SK-N-MC (cell line): ENCODE measurements at regions not wholly inside any gene's neighbourhood (a gene's known extent, or its start where the extent isn't known, plus 50 kb on each side); places are given as distances from the start of the nearest gene placed in this dataset.
A peak's percentile ranks its signal among the peaks of the same experiment; 100 is the strongest.

Experiments used
- DNase-seq: peaks from one replicate; pipeline ENCODE4 v3.0.0-alpha.2; 2011; ENCODE audit warnings: low read depth, low spot score
- H3K27ac ChIP-seq: fragments of 200-600 bp; sonication (generic); 2 replicates; pipeline ENCODE4 v1.5.1; 2016; ENCODE audit warnings: mixed run types
- H3K36me3 ChIP-seq: fragments of 200-600 bp; sonication (generic); 2 replicates; pipeline ENCODE4 v1.6.1; 2017; ENCODE audit warnings: antibody characterized with exemption, low read length, mixed read lengths; ENCODE audit not compliant: insufficient read depth
- H3K4me3 ChIP-seq: fragments of 200-600 bp; sonication (generic); 2 replicates; pipeline ENCODE4 v1.5.1; 2016
- H3K9ac ChIP-seq: fragments of 200-600 bp; sonication (generic); 2 replicates; pipeline ENCODE4 v1.8.0; 2017; ENCODE audit warnings: mixed run types, mixed read lengths; ENCODE audit not compliant: insufficient read length
- H3K9me3 ChIP-seq: fragments of 200-600 bp; sonication (generic); 2 replicates; pipeline ENCODE4 v1.6.1; 2017; ENCODE audit warnings: low read depth, mild to moderate bottlenecking, antibody characterized with exemption, low read length, moderate library complexity, mixed read lengths
- EZH2 ChIP-seq: fragments of 200-600 bp; sonication (generic); IDR thresholded peaks from one replicate; pipeline ENCODE4 v1.6.1; 2017; ENCODE audit warnings: antibody characterized with exemption
- FOXP2 ChIP-seq: optimal IDR thresholded peaks from 2 replicates; pipeline ENCODE3; 2011; ENCODE audit warnings: mild to moderate bottlenecking, moderate library complexity; ENCODE audit not compliant: insufficient read depth; ENCODE audit errors: extremely low read length, control extremely low read depth
- POLR2AphosphoS5 ChIP-seq: IDR thresholded peaks from 2 replicates; pipeline ENCODE4 v1.6.1; 2012; ENCODE audit warnings: mild to moderate bottlenecking, low read depth, low read length, borderline replicate concordance

GRCh38 chr16:73418051-73418450 lies 370.1 kb upstream of the ZFHX3 start:
- Histone ChIP-seq H3K9me3 (no peaks in the 10 kb centered on the region), H3K36me3 (no peaks in the 10 kb centered on the region), H3K4me3 (no peak overlapping the region), H3K27ac (no peak overlapping the region), H3K9ac (no peak overlapping the region)
- TF ChIP-seq EZH2 (no peak), POLR2AphosphoS5 (no peak), FOXP2 (no peak)
- DNase-seq: no peak

- no peak overlapping the region for H3K9ac ChIP-seq
- H3K27ac ChIP-seq: no peak overlapping the region
- DNase-seq: no peak
- no peaks in the 10 kb centered on the region for H3K36me3 ChIP-seq
- no peak for TF ChIP-seq POLR2AphosphoS5
- TF ChIP-seq EZH2: no peak
- TF ChIP-seq FOXP2: no peak
- H3K9me3 ChIP-seq: no peaks in the 10 kb centered on the region
- H3K4me3 ChIP-seq: no peak overlapping the region
Measured at GRCh38 chr16:73415286-73415685, 367.4 kb upstream of the ZFHX3 start.

- Histone ChIP-seq H3K27ac (no peak overlapping the region), H3K4me3 (no peak overlapping the region), H3K9me3 (no peaks in the 10 kb centered on the region), H3K36me3 (no peaks in the 10 kb centered on the region), H3K9ac (no peak overlapping the region)
- no peak for TF ChIP-seq POLR2AphosphoS5
- TF ChIP-seq FOXP2: no peak
- no peak for TF ChIP-seq EZH2
- no peak for DNase-seq
Measured at GRCh38 chr16:73414638-73415037, 366.7 kb upstream of the ZFHX3 start.

DNA sequence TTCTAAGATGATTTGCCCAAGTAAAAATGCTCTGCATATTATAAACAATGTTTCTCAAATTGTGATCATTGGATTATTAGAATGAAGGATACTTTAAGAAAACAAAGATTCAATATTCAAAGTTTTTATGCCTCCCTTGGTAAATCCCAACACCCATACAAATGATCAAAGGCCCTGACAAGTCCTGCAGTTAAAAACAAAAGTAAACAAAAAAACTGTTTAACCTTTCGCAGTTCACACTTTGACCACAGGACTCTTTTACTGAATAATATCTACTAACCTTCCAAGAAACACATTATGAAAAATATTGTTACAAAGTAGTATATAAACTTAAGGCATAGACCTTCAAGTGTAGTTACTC lies 365.9 kb upstream of the ZFHX3 start:
- TF ChIP-seq POLR2AphosphoS5 (no peak), FOXP2 (no peak), EZH2 (no peak)
- H3K27ac ChIP-seq: no peak overlapping the region
- H3K36me3 ChIP-seq: no peaks in the 10 kb centered on the region
- H3K9ac ChIP-seq: no peak overlapping the region
- no peak for DNase-seq
- no peak overlapping the region for H3K4me3 ChIP-seq
- no peaks in the 10 kb centered on the region for H3K9me3 ChIP-seq

DNA sequence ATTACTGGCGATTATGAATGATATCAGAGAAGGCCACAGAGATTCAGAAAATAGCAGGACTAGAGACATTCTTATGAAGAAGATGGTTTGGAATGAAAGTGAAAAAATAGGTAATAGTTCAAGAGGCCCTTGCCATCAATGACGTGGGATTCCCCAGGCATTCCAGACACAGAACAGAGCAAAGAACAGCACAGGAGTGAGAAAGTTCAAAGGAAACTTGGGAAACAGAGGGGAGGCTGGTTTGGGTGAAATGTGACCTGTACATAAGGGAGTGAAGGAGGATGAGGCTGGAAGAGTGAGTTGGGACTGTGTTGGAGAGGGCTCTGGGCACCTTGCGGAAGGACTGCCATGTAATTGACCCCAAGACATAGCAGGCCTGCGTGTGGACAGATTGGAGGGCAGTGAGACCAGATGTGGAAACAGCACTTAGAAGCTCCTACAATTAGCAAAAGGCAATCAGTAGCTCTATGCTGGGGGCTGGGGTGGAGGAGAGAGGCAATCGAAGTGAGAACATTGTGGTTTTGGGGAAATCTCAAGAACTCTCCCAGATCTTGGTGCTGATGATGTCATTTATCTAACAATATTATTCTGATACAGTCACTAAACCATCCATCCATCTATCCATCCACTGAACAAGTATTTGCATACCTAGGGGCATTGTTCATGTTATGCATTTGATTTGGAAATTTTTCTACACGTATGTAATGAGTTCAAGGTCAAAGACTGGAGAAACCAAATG lies 365.3 kb upstream of the ZFHX3 start:
- Histone ChIP-seq H3K27ac (no peak overlapping the region), H3K9ac (no peak overlapping the region), H3K36me3 (no peaks in the 10 kb centered on the region), H3K9me3 (no peaks in the 10 kb centered on the region), H3K4me3 (no peak overlapping the region)
- TF ChIP-seq FOXP2 (no peak), POLR2AphosphoS5 (no peak), EZH2 (no peak)
- DNase-seq: no peak

GRCh38 chr16:73412416-73412815 lies 364.5 kb upstream of the ZFHX3 start:
- Histone ChIP-seq H3K9ac (no peak overlapping the region), H3K27ac (no peak overlapping the region), H3K4me3 (no peak overlapping the region), H3K36me3 (no peaks in the 10 kb centered on the region), H3K9me3 (no peaks in the 10 kb centered on the region)
- no peak for DNase-seq
- TF ChIP-seq FOXP2: no peak
- no peak for TF ChIP-seq EZH2
- TF ChIP-seq POLR2AphosphoS5: no peak

DNA sequence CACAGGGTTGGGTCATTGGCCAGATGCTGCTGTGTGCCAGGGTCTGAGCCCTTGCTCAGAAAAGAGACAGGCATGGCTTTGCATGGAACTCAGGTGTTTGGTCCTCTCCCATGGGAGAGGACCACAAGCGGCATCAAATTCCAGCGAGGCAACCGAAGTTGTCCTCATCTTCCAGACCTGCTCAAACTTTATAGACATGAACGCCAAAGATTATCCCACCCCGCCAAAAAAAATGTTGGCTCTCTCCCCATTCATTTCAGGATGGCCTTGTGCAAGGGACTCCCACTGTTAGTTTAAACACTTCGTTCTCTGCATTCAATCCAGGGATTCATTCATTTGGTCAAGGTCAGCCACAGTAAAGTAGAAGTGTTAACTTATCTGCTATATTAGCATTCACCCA lies 360.8 kb upstream of the ZFHX3 start:
- Histone ChIP-seq H3K9me3 (no peaks in the 10 kb centered on the region), H3K4me3 (no peak overlapping the region), H3K27ac (no peak overlapping the region), H3K36me3 (no peaks in the 10 kb centered on the region), H3K9ac (no peak overlapping the region)
- DNase-seq: no peak
- TF ChIP-seq FOXP2 (no peak), EZH2 (no peak)

DNA sequence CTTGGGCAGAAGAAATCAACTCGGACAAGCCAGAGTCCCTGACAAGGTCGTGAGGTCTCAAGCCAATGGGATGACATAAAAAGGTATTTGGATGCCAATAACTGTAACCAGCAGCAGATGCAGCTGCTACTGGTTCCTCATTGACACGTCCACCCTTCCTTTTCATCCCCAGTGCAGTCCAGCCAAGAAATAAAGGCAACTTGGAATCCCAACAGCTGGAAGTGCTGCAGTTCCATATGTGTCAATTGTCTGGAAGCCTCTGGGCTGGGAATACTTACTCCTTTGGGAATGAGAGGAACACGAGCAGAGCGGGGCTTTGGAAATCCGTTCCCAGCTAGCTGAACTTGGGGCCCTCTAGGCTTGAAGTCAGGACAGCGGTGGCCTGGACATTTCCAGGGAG lies 360.4 kb upstream of the ZFHX3 start:
- TF ChIP-seq POLR2AphosphoS5: no peak
- TF ChIP-seq FOXP2: no peak
- no peak for TF ChIP-seq EZH2
- H3K27ac ChIP-seq: no peak overlapping the region
- H3K36me3 ChIP-seq: no peaks in the 10 kb centered on the region

DNA sequence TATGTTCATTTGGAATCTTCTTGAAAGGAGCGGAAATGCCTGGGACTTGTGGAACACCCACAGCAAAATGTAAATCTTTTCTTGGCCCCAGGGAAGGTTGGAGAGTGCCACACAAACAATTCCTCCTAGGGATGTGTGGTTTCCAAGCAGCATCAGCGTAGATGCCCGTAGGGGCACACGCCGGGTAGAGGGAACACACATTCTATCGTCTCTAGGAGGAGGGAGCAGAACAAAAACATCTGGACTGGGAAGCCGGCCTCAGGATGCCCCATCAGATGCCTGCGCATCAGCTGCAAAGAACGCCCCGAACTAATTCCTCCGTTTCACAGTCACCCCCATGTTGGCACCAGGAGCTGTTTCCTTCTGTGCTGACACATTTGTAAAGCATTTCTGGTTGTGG lies 357.9 kb upstream of the ZFHX3 start:
- peak; percentile 77 for DNase-seq

More for the DNA sequence above, 360.4 kb upstream of the ZFHX3 start:
- no peak overlapping the region for H3K4me3 ChIP-seq
- H3K9me3 ChIP-seq: no peaks in the 10 kb centered on the region
- no peak for DNase-seq
- no peak overlapping the region for H3K9ac ChIP-seq

More for the DNA sequence above, 357.9 kb upstream of the ZFHX3 start:
- 0 out of 2 replicates have a peak overlapping the region, but pooled peaks have one; percentile 9 for H3K4me3 ChIP-seq
- H3K27ac ChIP-seq: no peak overlapping the region
- TF ChIP-seq FOXP2: no peak
- no peak; the same call in 1 of the 2 replicates for TF ChIP-seq POLR2AphosphoS5
- no peak for TF ChIP-seq EZH2
- no peak overlapping the region for H3K9ac ChIP-seq
- no peaks in the 10 kb centered on the region for H3K36me3 ChIP-seq
- no peaks in the 10 kb centered on the region for H3K9me3 ChIP-seq
